Heart right ventricle (tissue), 16 donors: ENCODE measurements at regions not wholly inside any gene's neighbourhood (a gene's known extent, or its start where the extent isn't known, plus 50 kb on each side); places are given as distances from the start of the nearest gene placed in this dataset.

Source experiments
- ATAC-seq, 8 donors: fragments of 200-7000 bp; cut with Tn5 transposase; one replicate each; pipeline ENCODE4 v1.9.1; 2020; ENCODE audit warnings: mild to moderate bottlenecking in 8 of 8, moderate library complexity in 8 of 8, moderate number of reproducible peaks in 1 of 8
- DNase-seq, 2 donors: peaks; one replicate each; pipeline ENCODE4 v3.0.0-alpha.2; 2020
- H3K27ac ChIP-seq, 10 donors: fragments of 200-600 bp; sonication (generic) in 2 of 10; one replicate each; pipeline versions ENCODE4 v1.5.0 to v1.8.0; 2020 to 2022; ENCODE audit warnings: mild to moderate bottlenecking in 3 of 10
- H3K27me3 ChIP-seq, 7 donors: fragments of 200-600 bp; one replicate each; pipeline ENCODE4 v1.8.0; 2021 to 2022; ENCODE audit warnings: mild to moderate bottlenecking in 2 of 7
- H3K36me3 ChIP-seq, 9 donors: fragments of 200-600 bp; sonication (generic) in 1 of 9; one replicate each; pipeline versions ENCODE4 v1.5.0 to v1.8.0; 2020 to 2022; ENCODE audit warnings: mild to moderate bottlenecking in 2 of 9
- H3K4me1 ChIP-seq, 9 donors: fragments of 200-600 bp; sonication (generic) in 1 of 9; one replicate each; pipeline versions ENCODE4 v1.5.0 to v1.8.0; 2020 to 2022; ENCODE audit warnings: mild to moderate bottlenecking in 4 of 9
- H3K4me3 ChIP-seq, 10 donors: fragments of 200-600 bp; sonication (generic) in 2 of 10; one replicate each; pipeline versions ENCODE4 v1.5.0 to v1.8.0; 2020 to 2022; ENCODE audit warnings: mild to moderate bottlenecking in 7 of 10, moderate library complexity in 2 of 10
- H3K9me3 ChIP-seq, 11 donors: fragments of 200-600 bp in 10 of 11; sonication (generic) in 2 of 11; one replicate each; pipeline versions ENCODE4 v1.5.0 to v1.8.0; 2013 to 2022; ENCODE audit warnings: mild to moderate bottlenecking in 2 of 11, control low read depth in 1 of 11, moderate library complexity in 1 of 11
- WGBS, 2 donors: extraction: QIAGEN DNeasy Blood & Tissue Kit; methylation state at CpG; one replicate each; pipeline ENCODE4 v1.1.7; 2013; ENCODE audit warnings: inconsistent platforms in 1 of 2; 5-methylcytosine and 5-hydroxymethylcytosine counted together
- intact Hi-C, 10 donors: fragments of 100-400 bp; cut with DNase I; formaldehyde crosslinking; loops; one replicate each; pipeline versions ENCODE4 v1.11.1 to v1.14.2; 2022
- TF ChIP-seq, protein P1 (sequence below), 9 donors: fragments of 200-600 bp; sonication (generic) in 2 of 9; IDR thresholded peaks; one replicate each; pipeline versions ENCODE4 v1.5.0 to v1.8.0; 2021 to 2022; ENCODE audit warnings: antibody characterized with exemption in 9 of 9, mild to moderate bottlenecking in 5 of 9, moderate library complexity in 1 of 9
- donor health status: Arrhythmogenic right ventricular cardiomyopathy.
- donor health status: ischemic (EF 13 %, LVEDD 7.1; RV severe dilation, severe dysfunction).
- donor health status: healthy with polysubstance abuse.
- donor health status: DM: no; HTN: yes; CAD: no.
- donor health status: DM: no; HTN: no; CAD: no.
- donor health status: ischemic (EF 25% LVEDD 6.9; RV normal size, moderate dysfunction).
- donor health status: ischemic (EF 25% LVEDD 5.7; RV mildly dilated, moderate dysfunction).
- donor health status: healthy.
- donor health status: DM: yes; HTN: yes; CAD: no.
- donor health status: Ischemic cardiomyopathy.
- donor health status: ischemic (EF 35%, LVEDD 5.7; RV mildly dilated, moderate dysfunction).
- donor health status: nonischemic (EF 11% LVEDD 7.7; RV severe dilation, severe dysfunction).
- donor health status: DM: yes; HTN: yes; CAD: no.
- donor health status: PGD.
- donor health status: ischemic (EF 29% LVEDD 5.4; RV normal size, mild dysfunction).
- donor health status: nonischemic (EF 23%, LVEDD 6.1; RV moderate dilation, normal function).

- DNase-seq = no peak
Observed at GRCh38 chr10:107232013-107232412, 67.5 kb upstream of the SORCS1 start.

DNA sequence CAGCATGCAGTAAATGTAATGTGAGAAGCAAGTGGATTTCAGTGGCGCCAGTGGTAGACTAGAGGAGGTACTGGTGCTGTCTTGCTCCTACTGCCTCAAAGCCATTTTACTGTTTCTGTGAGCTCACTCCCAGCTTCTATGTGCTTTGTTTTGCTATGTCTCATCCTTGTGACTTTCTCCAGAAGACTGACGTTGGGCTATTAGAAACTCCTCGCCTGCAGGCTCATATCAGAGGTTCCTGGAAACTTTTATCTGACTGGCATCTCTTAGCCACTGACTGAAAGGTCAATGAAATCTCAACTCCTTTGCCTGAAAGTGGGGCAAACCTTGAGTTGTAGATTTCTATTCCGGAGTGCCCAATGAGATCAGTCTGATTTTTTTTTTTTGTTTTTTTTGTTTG lies 66.4 kb upstream of the SORCS1 start:
- no peak overlapping the region for H3K27ac ChIP-seq
- H3K27me3 ChIP-seq = no peaks in the 10 kb centered on the region
- H3K4me1 ChIP-seq = no peaks in the 10 kb centered on the region
- ATAC-seq (no peak), DNase-seq (no peak)
- intact Hi-C loops = no loop called here
- H3K4me3 ChIP-seq = no peak overlapping the region
- no peaks in the 10 kb centered on the region for H3K36me3 ChIP-seq
- TF ChIP-seq, protein P1, sequence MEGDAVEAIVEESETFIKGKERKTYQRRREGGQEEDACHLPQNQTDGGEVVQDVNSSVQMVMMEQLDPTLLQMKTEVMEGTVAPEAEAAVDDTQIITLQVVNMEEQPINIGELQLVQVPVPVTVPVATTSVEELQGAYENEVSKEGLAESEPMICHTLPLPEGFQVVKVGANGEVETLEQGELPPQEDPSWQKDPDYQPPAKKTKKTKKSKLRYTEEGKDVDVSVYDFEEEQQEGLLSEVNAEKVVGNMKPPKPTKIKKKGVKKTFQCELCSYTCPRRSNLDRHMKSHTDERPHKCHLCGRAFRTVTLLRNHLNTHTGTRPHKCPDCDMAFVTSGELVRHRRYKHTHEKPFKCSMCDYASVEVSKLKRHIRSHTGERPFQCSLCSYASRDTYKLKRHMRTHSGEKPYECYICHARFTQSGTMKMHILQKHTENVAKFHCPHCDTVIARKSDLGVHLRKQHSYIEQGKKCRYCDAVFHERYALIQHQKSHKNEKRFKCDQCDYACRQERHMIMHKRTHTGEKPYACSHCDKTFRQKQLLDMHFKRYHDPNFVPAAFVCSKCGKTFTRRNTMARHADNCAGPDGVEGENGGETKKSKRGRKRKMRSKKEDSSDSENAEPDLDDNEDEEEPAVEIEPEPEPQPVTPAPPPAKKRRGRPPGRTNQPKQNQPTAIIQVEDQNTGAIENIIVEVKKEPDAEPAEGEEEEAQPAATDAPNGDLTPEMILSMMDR (IDR thresholded peaks at IDR 0.05) = no peak
- peaks cover 0 to 14% (median 0%) of the 10 kb centered on the region in 11 donors for H3K9me3 ChIP-seq
- 48 to 49% methylated on average over 4 of the region's 4 CpGs for WGBS, 2 donors

More at GRCh38 chr10:107232013-107232412, 67.5 kb upstream of the SORCS1 start:
- no peaks in the 10 kb centered on the region for H3K36me3 ChIP-seq
- intact Hi-C loops = no loop called here
- 55 to 69% methylated on average over 2 of the region's 2 CpGs for WGBS, 2 donors
- no peaks in the 10 kb centered on the region for H3K27me3 ChIP-seq
- no peak for ATAC-seq
- peaks cover 0 to 14% (median 0%) of the 10 kb centered on the region in 11 donors for H3K9me3 ChIP-seq
- no peaks in the 10 kb centered on the region for H3K4me1 ChIP-seq
- no peak overlapping the region for H3K4me3 ChIP-seq
- H3K27ac ChIP-seq = no peak overlapping the region
- TF ChIP-seq, protein P1 (IDR thresholded peaks at IDR 0.05) = no peak

- intact Hi-C loops = no loop called here
- TF ChIP-seq, protein P1 (IDR thresholded peaks at IDR 0.05) = no peak
- DNase-seq = no peak
- Histone ChIP-seq H3K27me3 (no peaks in the 10 kb centered on the region), H3K9me3 (peaks cover 0 to under 1% (median 0%) of the 10 kb centered on the region in 11 donors), H3K27ac (no peak overlapping the region), H3K4me1 (no peaks in the 10 kb centered on the region), H3K4me3 (no peak overlapping the region), H3K36me3 (no peaks in the 10 kb centered on the region)
- no peak for ATAC-seq
- 58 to 70% methylated on average over 1 of the region's 1 CpG for WGBS, 2 donors
Observed at GRCh38 chr10:107215681-107216080, 51.2 kb upstream of the SORCS1 start.
